CMK (cell line): ENCODE measurements at regions not wholly inside any gene's neighbourhood (a gene's known extent, or its start where the extent isn't known, plus 50 kb on each side); places are given as distances from the start of the nearest gene placed in this dataset.
"Not testable (repeated sequence)": the region's sequence is repeated elsewhere in the genome, so short reads cannot be mapped to it uniquely, and the experiment has no call there.

Source experiments
- DNase-seq: peaks from one replicate; pipeline ENCODE4 v3.0.0-alpha.2; 2010; ENCODE audit warnings: low read depth

- DNase-seq, result not testable (repeated sequence)
Measured at GRCh38 chr5:134471858-134472449, 53.5 kb upstream of the JADE2 start.

GRCh38 chr5:134468921-134469400 is 56.5 kb upstream of the JADE2 start:
- no peak for DNase-seq

GRCh38 chr5:134467231-134467630 is 55.5 kb upstream of the CDKN2AIPNL start:
- DNase-seq, result no peak

GRCh38 chr5:134466241-134467069 is 54.8 kb upstream of the CDKN2AIPNL start:
- DNase-seq, result peak; percentile 68

GRCh38 chr5:134465816-134466240 is 54.1 kb upstream of the CDKN2AIPNL start:
- peak; percentile 79 for DNase-seq

- no peak for DNase-seq
Measured at GRCh38 chr5:134464988-134465815, 53.5 kb upstream of the CDKN2AIPNL start.

GRCh38 chr5:134463991-134464760 is 52.5 kb upstream of the CDKN2AIPNL start:
- no peak for DNase-seq

GRCh38 chr5:134463176-134463720 is 51.6 kb upstream of the CDKN2AIPNL start:
- peak; percentile 24 for DNase-seq

- no peak for DNase-seq
Measured at GRCh38 chr5:134462761-134463160, 51.1 kb upstream of the CDKN2AIPNL start.

- no peak for DNase-seq
Measured at GRCh38 chr5:134462047-134462575, 50.4 kb upstream of the CDKN2AIPNL start.
